ENCODE measurements at regions not wholly inside any gene's neighbourhood (a gene's known extent, or its start where the extent isn't known, plus 50 kb on each side); places are given as distances from the start of the nearest gene placed in this dataset.
"Not testable (repeated sequence)": the region's sequence is repeated elsewhere in the genome, so short reads cannot be mapped to it uniquely, and the experiment has no call there.

DNA sequence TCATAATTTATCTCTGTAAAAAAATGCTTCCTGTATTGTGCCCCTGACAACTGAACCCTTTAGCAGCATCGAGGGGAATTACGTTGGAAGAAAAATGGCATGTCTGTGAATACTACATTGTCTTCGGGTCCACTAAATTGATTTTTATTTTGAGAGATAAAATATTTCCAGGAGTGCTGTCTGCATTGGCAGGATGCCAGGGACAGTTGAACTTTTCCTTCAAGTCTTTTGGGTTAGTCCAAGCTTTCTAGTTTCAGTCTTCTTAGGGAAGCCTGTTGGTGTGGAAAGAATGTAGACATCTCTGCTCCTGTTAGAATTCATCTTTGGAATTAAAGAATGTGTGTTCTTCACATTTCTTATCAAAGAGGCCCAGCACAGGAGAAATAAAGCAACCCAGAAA is 557.9 kb downstream of the TMEM114 start:
- DNase-seq, result no peak

DNA sequence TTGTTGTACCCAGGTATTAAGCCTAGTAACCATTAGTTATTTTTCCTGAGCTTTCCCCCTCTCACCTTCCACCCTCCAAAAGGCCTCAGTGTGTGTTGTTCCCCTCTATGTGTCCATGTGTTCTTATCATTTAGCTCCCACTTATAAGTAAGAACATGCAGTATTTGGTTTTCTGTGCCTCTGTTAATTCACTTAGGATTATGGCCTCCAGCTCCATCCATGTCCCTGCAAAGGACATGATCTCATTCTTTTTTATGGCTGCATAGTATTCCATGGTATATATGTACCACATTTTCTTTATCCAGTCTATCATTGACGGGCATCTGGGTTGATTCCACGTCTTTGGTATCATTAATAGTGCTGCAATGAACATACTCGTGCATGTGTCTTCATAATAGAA is 560.3 kb downstream of the TMEM114 start:
- DNase-seq, result not testable (repeated sequence)

DNA sequence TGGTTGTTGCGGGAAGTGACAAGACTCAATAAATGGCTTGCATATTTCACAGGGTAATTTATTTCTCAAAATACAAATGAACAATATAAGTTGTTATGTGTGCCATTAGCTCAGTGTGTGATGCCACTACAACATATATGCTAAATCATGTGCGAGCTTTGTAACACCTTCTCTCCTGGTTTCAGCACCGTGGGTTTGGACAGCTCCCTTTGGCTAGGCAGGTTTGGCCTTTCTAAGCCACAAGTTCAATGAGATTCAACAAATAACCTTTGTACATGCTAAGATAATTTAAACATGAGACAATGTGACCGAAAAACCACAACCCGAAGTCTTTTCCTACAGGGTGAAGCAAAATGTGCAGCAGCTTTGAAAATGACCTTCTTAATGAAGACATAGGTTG is 563.9 kb downstream of the TMEM114 start:
- no peak for DNase-seq

DNA sequence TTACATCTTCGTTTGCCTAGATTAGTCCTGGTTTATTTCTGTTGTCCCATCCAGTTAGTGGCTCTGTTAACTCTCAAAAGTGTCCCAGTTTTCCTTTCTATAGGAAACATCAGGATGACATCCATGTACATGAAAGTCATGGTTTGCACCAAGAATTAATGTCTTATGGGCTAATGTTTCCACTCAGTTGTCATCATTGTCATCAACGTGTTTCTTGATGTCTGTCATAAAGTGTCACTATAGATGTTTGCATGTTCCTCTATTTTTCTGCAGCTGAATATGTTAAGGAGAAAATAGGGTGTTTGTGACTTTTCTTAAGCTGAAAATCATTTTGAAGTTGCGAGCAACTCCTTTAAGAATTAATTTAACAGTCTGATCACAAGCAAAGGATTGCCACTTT is 567.0 kb downstream of the TMEM114 start:
- no peak for DNase-seq

DNA sequence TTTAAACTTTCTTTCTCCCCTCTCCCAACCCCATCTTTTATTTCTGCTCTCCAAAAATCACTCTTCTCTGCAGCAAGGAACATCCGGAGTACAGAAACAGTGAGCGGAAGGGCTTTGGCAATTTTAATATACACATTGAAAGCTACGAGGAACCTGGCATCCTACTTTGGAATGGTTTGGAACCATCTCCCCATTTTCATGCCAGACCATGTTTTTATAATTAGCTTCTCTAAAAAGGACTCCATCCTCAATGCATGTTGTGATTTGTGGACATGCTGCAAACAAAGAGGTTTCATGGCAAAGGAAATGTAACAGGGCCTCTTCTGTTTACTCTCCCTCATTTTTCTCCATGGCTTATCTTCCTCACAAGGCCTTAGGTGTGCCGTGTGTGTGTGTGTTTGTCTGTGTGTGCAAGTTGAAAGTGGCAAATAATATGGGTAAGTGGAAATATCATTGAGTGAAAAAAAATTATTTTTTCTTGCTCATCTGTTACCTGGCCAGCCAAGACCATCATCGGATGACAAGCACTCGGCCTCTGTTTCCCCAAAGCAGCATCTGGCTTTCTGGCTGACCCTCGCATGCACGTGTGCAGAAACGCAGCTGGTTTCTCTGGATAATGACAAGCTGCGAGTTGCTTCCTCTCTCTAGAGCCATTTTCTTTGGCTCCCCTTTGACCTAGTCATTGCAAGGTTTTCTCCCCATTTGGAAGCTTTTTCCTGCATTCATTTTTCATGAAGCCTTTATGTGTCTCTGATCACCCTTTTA is 585.0 kb downstream of the TMEM114 start:
- DNase-seq, result no peak

DNA sequence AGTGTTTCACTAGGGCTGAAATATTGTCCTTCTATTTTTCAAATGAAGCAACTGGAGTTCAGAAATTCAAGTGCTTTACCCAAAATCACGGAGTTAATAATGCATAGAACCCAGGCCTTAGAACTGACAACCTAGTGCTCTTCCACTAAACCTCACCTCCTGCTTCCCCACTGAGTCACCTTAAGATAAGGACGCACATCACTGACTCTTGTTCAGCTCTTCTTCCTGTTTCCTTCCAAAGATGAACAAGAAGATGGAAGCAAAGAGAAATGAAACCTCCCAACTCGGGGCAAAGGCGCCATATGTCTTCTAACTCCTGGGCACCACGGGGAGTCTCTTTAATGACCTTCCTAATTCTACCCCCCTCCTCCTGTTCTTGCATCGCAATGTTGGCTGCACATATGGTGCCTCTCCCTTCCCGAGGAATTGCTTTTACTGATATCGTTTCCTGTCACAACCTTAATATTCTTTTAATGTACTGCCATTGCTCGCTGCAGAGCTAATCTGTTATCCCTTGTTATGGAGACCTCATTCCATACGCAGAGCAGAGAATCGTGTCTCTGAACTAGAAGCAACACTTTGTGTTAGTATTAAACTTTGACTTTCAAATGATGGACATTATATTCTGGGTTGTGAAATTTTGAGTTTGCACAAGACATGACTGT is 591.4 kb downstream of the TMEM114 start:
- no peak for DNase-seq

DNA sequence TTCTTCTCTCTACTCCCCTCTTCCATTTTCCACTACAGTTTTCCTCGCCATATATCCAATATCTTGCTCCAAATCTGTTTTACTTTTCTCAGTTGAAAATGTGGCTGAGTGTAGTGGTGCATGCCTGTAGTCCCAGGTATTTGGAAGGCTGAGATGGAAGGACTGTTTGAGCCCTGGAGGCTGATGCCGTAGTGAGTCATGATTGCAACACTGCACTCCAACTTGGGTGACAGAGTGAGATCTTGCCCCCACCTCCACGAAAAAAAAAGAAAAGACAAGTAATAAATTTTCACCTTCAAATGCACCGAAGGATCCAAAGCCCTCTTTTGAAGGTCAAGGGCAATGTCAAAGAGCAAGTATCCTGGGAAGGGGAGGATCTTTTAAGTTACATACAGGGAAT is 592.3 kb downstream of the TMEM114 start:
- no peak for DNase-seq

DNA sequence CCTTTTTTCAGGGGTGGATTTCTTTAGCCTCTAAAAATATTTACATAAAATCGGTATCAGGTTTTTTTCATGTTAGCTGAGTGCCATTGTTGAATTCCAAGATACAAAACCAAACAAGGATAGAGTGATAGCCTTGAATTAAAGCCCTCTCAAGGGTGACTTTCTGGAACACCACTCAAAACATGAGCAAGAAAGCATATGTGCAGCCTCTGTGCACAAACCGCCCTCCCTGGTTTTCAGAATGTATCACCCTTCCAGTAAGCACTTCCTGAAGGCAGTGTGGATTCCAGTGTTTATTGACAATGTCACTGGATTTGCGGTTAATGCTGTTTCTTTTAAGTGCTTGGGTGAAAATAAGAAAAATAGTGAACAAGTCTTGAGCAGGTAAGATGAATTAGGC is 597.7 kb downstream of the TMEM114 start:
- no peak for DNase-seq

DNA sequence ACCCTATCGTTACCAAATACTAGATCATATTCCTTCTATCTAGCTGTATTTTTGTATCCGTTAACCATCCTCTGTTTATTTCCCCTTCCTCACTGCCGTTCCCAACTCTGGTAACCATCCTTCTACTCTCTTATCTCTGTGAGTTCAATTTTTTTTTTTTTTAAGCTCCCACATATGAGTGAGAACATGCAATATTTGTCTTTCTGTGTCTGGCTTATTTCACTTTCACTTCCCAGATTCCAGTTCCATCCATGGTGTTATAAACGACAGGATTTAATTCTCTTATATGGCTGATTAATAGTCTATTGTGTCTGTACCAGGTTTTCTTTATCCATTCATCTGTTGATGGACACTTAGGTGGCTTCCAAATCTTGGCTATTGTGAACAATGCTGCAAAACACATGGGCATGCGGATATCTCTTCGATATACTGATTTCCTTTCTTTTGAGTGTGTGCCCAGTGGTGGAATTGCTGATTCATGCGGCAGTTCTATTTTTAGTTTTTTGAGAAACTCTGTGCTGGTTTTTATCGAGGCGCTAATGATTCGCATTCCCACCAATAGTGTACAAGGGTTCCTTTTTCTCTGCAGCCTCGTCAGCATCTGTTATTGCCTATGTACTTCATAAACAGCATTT is 599.6 kb downstream of the TMEM114 start:
- no peak for DNase-seq

DNA sequence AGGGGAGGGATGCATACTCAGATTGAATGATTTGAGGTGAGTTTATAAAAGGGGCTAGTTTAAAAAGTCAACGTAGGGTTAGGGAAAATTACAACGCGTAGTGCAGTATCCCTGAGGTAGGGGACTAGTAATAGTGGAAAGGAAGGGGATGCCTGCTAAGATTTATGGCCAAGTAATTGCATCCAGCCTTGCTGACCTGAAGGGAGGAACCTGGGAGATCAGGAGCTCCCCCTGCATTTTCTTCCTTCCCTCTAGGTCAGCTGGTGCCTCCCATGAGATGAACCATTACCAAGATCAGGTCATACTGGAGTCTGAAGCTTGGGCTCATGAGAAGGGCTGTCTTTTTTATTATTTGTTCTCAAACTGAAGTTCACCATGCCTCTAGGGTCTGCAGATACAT is 606.6 kb downstream of the TMEM114 start:
- DNase-seq, result no peak

DNA sequence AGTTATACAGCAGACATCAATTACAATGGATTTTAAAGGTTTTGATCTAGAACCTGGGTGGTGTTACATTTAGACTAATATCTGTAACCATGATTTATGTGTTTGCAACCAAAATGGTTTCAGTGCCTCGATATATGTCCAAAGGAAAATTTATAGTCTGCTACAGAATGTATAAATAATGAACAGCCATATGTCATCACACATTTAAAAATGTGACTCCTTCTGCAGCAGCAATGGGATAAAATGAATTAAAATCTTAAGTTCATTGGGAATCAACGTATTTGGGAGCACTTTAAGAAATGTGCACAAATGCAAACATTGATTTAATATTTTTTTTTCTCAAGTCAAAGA is 610.2 kb downstream of the TMEM114 start:
- no peak for DNase-seq

DNA sequence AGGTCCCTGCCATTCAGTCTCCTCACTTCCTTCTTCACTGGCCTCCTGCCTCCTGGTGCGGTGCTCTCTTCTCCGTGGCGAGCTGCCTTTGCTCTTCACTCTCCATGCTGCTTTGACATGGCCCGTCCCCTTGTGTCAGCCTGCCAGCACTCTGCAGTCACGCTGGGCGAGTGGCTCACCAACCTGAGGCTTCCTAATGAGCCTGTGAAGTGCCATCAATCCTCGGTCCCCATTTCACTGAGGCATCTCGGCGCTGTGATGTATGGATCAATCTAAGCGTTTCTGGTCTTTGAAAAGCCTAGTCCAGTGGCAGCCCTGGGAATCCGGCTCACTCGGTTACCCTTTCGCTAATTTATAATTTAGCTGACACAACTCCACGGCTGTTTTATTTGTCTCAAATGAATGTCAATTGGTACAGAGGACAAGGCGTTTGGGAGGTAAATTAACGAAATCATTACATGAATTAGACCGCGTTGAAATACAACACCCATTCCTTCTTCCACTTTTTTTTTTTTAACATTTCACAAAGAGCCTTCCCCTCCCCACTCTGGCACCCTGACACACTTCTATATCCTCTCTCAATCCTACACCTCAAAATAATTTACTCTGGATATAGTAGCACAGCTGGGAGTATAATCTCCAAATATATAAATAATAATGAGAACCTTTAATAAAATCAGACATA is 610.7 kb downstream of the TMEM114 start:
- no peak for DNase-seq

DNA sequence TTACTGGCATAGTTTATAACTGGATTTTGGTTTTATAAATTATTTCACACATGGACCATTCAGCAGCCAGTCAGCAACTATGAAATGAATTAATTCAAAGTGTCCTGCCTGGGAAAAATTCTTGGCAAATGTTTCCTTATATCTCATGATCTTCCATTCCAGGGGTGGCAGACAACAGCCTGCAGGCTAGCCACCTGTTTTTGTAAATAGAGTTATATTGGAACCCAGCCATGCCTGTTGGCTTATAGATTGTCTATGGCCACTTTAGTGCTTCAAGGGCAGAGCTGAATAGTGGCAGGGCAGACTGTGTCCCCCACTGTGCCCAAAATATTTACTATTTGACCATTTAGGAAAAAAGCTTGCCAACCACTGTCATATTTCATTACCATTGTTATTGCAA is 613.7 kb downstream of the TMEM114 start:
- no peak for DNase-seq

DNA sequence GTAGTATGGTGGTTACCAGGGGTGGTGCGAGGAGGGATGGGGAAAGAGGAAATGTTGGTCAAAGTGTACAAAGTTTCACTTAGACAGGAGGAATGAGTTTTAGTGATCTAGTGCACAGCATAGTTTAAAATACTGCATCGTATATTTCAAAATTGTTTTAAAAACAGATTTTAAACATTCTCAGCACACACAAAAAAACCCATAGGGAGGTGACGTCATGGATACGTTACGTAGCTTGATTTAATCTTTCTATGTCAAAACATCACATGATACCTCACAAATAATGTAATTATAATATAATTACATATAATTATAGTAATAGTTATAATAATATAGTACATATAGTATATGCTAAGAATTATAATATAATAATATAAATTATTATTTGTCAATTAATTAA is 614.2 kb downstream of the TMEM114 start:
- DNase-seq, result no peak

DNA sequence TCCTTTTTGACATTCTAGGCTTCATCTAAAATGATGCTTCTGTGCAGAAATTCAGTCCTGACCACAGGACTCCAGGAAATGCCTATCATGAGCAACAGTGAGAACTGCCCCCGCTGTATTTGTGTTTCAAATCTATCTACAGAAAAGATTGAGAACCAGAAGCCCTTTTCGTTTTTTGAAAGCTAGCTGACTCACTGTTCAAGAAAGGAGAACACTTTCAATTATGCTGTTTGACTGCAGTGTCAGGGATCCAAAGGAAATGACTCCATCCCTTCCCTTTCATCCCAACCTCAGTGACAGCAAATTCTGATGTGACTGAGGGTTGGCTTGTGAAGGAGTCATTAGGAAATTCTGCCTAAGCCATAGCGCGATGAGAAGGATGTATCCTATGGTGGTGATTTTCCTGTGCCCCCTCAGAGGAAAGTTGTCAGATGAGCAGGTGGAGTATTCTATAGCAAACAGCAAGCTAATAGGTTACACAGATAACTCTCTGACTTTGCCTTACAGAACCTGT is 622.3 kb downstream of the TMEM114 start:
- no peak for DNase-seq

DNA sequence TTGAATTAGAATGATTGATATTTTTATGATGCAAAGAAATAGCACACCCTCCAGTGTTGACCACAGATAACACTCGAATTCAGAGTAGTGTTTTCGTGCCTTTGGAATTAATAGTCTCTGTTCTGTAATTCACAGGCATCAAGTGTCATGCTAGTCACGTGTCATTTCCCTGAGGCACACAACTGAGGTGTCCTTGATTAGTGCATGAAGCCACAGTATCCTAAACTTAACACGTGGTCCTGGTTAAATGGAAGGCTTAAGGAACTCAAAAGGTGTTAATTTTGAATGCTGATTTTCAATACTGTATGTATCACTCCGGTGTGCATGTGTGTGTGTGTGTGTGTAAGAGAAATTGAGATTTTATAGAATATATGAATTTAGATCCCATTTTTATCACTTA is 625.6 kb downstream of the TMEM114 start:
- no peak for DNase-seq

DNA sequence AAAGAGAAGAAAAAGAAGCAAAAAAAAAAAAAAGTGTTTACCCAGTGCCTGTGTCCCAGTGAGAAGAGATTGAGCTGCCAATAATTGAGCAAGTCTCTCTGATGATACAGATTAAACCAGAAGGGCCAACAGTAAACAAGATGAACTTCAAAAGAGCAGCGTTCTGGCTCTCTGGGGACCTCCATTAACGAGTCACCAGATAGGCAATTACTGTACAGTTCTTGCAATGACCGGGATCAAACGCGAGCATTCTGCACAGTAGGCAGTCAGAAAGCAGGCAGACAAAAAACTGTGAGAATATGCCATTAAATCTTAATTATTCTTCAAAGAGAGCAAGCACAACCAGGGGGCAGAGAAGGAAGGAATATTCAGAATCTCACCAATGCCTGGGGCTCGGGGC is 626.1 kb downstream of the TMEM114 start:
- DNase-seq, result no peak

DNA sequence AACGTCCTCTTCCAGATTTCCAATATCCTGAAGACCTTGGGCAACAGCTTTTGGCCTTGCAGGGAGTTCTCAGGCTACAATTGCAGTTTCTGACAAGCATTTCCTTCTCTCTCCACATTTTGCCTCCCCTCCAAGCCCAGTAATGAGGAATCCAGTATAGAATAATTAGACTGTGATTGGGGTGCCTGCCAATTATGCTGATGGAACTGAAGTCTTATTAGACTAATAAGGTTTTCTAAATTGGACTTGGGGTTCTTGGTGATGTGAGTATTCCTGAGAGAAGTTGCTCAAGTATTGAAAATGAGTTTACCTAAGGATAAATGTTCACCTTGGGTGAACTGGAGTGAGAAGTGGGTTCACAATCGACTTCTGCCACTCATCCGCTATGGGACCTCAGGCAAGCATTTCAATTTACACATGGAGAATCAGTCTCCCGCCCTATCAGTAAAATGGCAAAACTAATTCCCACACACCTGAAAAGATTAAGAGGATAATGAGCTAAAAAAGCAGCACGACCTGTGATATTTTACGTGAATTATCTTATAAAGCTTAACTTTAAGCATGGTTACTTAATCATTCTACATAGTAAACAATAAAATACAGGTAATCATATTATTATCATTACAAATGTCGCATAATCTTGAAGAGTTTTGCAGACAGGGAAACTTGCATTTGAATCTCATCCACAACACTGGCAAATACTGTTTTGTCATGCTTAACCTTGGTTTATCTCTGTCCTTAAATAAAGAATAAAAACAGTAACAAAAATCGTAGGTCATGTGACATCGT is 628.0 kb downstream of the TMEM114 start:
- DNase-seq, result no peak

DNA sequence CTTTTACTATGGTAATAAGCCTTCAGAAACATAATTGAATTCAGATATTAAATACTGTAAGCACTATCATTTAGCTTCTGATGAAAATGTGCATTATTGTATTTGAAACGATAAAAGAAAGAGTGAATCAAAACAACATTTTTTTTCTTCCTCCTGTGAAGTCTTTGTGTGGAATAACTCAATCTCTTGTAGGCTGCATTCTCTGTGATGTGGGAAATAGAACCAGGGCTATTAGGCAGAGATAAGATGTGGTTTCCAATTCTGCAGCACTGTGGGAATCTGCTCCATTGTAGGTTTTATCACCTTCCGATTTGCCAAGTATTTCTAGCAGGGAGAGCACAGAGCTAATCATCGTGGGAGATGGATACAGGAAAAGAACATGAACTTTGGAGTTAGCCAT is 624.5 kb downstream of the RBFOX1 start:
- DNase-seq, result no peak

DNA sequence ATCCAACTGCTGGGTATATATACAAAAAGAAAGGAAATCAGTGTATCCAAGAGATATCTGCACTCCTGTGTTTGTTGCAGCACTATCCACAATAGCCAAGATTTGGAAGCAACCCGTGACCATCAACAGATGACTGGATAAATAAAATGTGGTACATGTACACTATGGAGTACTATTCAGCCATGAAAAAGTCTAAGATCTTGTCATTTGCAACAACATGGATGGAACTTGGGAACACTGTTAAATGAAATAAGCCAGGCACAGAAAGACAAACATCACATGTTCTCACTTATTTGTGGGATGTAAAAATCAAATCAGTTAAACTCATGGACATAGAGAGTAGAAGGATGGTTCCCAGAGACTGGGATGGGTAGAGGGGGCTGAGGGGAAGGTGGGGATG is 620.7 kb downstream of the RBFOX1 start:
- DNase-seq, result no peak

DNA sequence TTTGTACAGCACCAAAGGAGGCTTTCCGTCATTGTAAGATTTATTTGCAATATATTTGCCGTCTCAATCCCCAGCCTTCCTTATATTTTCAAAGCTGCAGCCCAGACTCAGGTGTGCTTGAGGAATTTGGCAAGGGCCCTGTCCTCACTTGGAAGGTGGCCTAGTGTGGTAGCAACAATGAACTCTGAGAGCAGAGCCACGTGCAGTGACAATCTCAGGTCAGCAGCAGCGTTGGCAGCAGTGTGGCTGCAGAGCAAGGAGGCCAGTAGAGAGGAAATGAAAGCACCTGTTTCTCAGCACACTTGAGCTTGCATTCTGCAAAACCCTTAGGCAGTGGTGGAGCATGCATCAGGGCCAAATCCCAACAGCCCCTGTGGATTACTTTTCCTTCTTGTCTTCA is 613.5 kb downstream of the RBFOX1 start:
- peak; percentile 7 for DNase-seq

DNA sequence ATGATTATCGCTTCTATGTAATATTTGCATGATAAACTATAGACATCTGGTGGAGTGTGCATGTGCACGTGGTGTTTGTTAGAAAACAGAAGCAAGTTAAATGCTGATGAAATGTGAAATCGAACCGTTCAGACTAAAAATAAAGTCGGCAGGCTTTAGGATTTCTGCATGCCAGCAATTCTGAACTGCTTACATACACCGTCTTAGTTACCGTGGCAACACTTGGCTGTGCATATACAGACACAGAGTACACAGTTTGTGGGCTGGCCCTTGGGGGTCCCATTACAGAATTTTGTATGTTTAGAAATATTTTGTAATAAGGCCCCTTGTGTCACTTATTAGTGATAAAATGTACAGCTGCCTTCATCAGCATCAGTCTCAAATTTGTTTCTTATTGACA is 605.5 kb downstream of the RBFOX1 start:
- no peak for DNase-seq

DNA sequence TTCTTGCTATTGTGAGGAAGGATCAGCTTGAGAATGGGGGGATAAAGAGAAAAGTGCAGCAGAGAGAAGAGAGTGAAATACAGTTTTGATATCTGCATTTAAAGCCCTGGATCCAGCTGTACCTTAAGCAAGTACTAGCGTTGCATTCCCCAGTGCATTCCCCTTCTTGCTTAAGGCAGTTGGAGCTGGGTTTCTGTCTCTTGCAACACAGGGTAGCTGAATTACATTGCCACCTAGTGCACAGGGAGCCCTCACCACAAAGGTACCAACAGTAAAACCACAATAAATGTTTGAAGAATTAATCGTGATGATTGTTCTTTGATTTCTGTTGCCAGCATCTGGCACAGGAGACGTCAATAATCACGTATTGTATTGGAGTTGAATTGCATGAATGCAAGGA is 588.7 kb downstream of the RBFOX1 start:
- no peak for DNase-seq
